ENCODE measurements at regions not wholly inside any gene's neighbourhood (a gene's known extent, or its start where the extent isn't known, plus 50 kb on each side); places are given as distances from the start of the nearest gene placed in this dataset.

GRCh38 chr16:56087626-56088025, 103.7 kb upstream of the GNAO1 start:
- Histone ChIP-seq H3K36me3 (ENCODE audit: control insufficient read depth, insufficient read depth, low read length) (no peaks in the 10 kb centered on the region), H3K4me3 (ENCODE audit: low read depth, low read length) (no peak overlapping the region), H3K27me3 (ENCODE audit: control insufficient read depth, insufficient read depth, low read length) (no peaks in the 10 kb centered on the region)
- CTCF ChIA-PET, result no interaction called here
- POLR2A ChIA-PET, result no interaction called here
- no peak for DNase-seq (ENCODE audit: low read depth)
- no peak for TF ChIP-seq CTCF (IDR thresholded peaks at IDR 0.05; ENCODE audit: insufficient read depth, low read depth, low read length)

GRCh38 chr16:56081371-56081770, 109.9 kb upstream of the GNAO1 start:
- ChIA-PET CTCF (no interaction called here), POLR2A (no interaction called here)

DNA sequence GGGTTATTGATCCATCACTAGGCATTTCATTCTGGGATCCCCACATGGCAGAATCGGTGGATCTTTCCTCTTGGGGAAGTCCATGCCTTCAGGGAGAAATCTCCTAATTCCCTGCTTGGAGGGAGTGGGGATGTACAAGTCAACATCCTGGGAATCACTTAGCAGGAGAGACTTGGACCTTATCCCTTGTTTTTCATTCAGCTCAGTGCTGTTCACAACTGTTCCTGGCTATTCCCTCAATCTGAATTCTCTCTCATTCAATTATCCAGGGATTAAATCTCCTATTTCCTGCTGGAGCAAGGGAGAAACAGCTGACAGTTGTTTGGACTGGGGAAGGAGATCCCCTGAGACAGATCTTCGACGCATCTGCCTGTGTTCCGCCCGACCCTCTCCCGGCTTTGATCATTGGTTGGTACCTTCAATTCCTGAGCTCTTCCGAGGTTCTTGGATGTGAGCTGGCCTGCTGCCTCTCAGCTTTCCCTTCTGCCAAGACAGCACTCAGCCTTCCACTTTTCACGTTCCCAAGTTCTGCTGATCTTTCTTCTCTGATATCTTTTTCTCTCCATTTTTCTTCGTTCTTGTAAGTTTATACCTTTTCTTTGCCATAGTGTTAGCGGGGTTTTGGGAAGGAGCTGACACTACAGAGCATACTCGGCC, 115.4 kb upstream of the GNAO1 start:
- no peak for TF ChIP-seq CTCF (IDR thresholded peaks at IDR 0.05; ENCODE audit: insufficient read depth, low read depth, low read length)
- Histone ChIP-seq H3K27me3 (ENCODE audit: control insufficient read depth, insufficient read depth, low read length) (no peaks in the 10 kb centered on the region), H3K36me3 (ENCODE audit: control insufficient read depth, insufficient read depth, low read length) (no peaks in the 10 kb centered on the region), H3K4me3 (ENCODE audit: low read depth, low read length) (no peak overlapping the region)
- DNase-seq (ENCODE audit: low read depth), result no peak
- CTCF ChIA-PET, result no interaction called here
- POLR2A ChIA-PET, result no interaction called here

More at GRCh38 chr16:56081371-56081770, 109.9 kb upstream of the GNAO1 start:
- no peak for DNase-seq (ENCODE audit: low read depth)
- Histone ChIP-seq H3K27me3 (ENCODE audit: control insufficient read depth, insufficient read depth, low read length) (no peaks in the 10 kb centered on the region), H3K4me3 (ENCODE audit: low read depth, low read length) (no peak overlapping the region), H3K36me3 (ENCODE audit: control insufficient read depth, insufficient read depth, low read length) (no peaks in the 10 kb centered on the region)
- TF ChIP-seq CTCF (IDR thresholded peaks at IDR 0.05; ENCODE audit: insufficient read depth, low read depth, low read length), result no peak

- ChIA-PET POLR2A (no interaction called here), CTCF (no interaction called here)
- Histone ChIP-seq H3K27me3 (ENCODE audit: control insufficient read depth, insufficient read depth, low read length) (no peaks in the 10 kb centered on the region), H3K36me3 (ENCODE audit: control insufficient read depth, insufficient read depth, low read length) (no peaks in the 10 kb centered on the region), H3K4me3 (ENCODE audit: low read depth, low read length) (no peak overlapping the region)
- DNase-seq (ENCODE audit: low read depth), result no peak
- TF ChIP-seq CTCF (IDR thresholded peaks at IDR 0.05; ENCODE audit: insufficient read depth, low read depth, low read length), result no peak
These were observed 117.8 kb upstream of the GNAO1 start for GRCh38 chr16:56073508-56073907.

- Histone ChIP-seq H3K27me3 (ENCODE audit: control insufficient read depth, insufficient read depth, low read length) (no peaks in the 10 kb centered on the region), H3K36me3 (ENCODE audit: control insufficient read depth, insufficient read depth, low read length) (no peaks in the 10 kb centered on the region), H3K4me3 (ENCODE audit: low read depth, low read length) (no peak overlapping the region)
- TF ChIP-seq CTCF (IDR thresholded peaks at IDR 0.05; ENCODE audit: insufficient read depth, low read depth, low read length), result no peak
- ChIA-PET CTCF (no interaction called here), POLR2A (no interaction called here)
- no peak for DNase-seq (ENCODE audit: low read depth)
These were observed 119.2 kb upstream of the GNAO1 start for GRCh38 chr16:56072096-56072495.

Data from BJ (cell line).